Naive B cell (primary cell): ENCODE measurements at regions not wholly inside any gene's neighbourhood (a gene's known extent, or its start where the extent isn't known, plus 50 kb on each side); places are given as distances from the start of the nearest gene placed in this dataset.
A peak's percentile ranks its signal among the peaks of the same experiment; 100 is the strongest.

Source experiments
- ATAC-seq, 2 donors: fragments of 150-1000 bp; cut with Tn5 transposase; 2 replicates each; pipeline ENCODE4 v1.10.0; 2021; ENCODE audit warnings: low read depth in 2 of 2, mild to moderate bottlenecking in 2 of 2, moderate library complexity in 2 of 2
- DNase-seq: peaks from one replicate; pipeline ENCODE4 v3.0.0; 2022
- H3K27ac Mint-ChIP-seq, 6 donors: one replicate each; pipeline ENCODE4 v1.8.0; 2020 to 2022; ENCODE audit warnings: mild to moderate bottlenecking in 6 of 6, mixed read lengths in 6 of 6, moderate library complexity in 5 of 6, inconsistent platforms in 2 of 6
- H3K27me3 Mint-ChIP-seq, 3 donors: one replicate each; pipeline ENCODE4 v1.8.0; 2021 to 2022; ENCODE audit warnings: mixed read lengths in 3 of 3, mild to moderate bottlenecking in 1 of 3
- H3K36me3 Mint-ChIP-seq, 2 donors: one replicate each; pipeline ENCODE4 v1.8.0; 2020 to 2022; ENCODE audit warnings: mixed read lengths in 2 of 2, inconsistent platforms in 1 of 2, mild to moderate bottlenecking in 1 of 2
- H3K4me1 Mint-ChIP-seq, 3 donors: one replicate each; pipeline ENCODE4 v1.8.0; 2020 to 2022; ENCODE audit warnings: mixed read lengths in 3 of 3, inconsistent platforms in 1 of 3, mild to moderate bottlenecking in 1 of 3, moderate library complexity in 1 of 3
- H3K4me3 Mint-ChIP-seq, 8 donors: one replicate each; pipeline ENCODE4 v1.8.0; 2020 to 2022; ENCODE audit warnings: mild to moderate bottlenecking in 8 of 8, mixed read lengths in 8 of 8, moderate library complexity in 8 of 8, inconsistent platforms in 2 of 8
- H3K9me3 Mint-ChIP-seq, 7 donors: one replicate each; pipeline ENCODE4 v1.8.0; 2020 to 2022; ENCODE audit warnings: mixed read lengths in 7 of 7, mild to moderate bottlenecking in 5 of 7, inconsistent platforms in 2 of 7, moderate library complexity in 1 of 7

DNA sequence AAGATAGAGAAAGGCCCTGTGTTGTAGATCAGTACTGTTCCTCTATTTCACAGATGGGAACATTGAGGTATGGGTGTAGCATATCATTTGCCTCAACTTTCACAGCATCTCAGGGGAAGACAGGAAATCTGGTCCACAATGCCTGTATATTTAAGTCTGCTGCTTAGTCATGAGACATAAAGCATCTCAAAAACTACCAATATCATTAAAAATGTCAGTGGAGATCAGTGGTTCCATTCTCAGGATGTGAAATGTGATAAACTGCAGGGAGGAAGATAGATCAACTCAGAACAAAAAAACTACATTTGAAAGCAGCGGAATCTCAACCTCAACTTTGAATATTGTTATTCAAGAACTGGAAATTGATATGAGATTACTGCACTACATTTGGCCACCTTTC, 192.9 kb upstream of the PREP start:
- DNase-seq (no peak), ATAC-seq (no peak)
- Mint-ChIP-seq H3K36me3 (no peaks in the 10 kb centered on the region), H3K4me1 (peaks cover 0 to 7% (median 5%) of the 10 kb centered on the region in 3 donors), H3K27ac (no peak overlapping the region), H3K9me3 (peaks cover 0 to 5% (median 0%) of the 10 kb centered on the region in 7 donors), H3K4me3 (no peak overlapping the region), H3K27me3 (peaks cover 3 to 6% (median 6%) of the 10 kb centered on the region in 3 donors)

- peaks cover 0 to 5% (median 0%) of the 10 kb centered on the region in 7 donors for H3K9me3 Mint-ChIP-seq
- no peak for ATAC-seq
- no peak overlapping the region for H3K4me3 Mint-ChIP-seq
- H3K4me1 Mint-ChIP-seq, result peaks cover 0 to 8% (median 5%) of the 10 kb centered on the region in 3 donors
- H3K27ac Mint-ChIP-seq, result no peak overlapping the region
- H3K36me3 Mint-ChIP-seq, result no peaks in the 10 kb centered on the region
- H3K27me3 Mint-ChIP-seq, result peaks cover 3 to 6% (median 6%) of the 10 kb centered on the region in 3 donors
- no peak for DNase-seq
These were observed 191.9 kb upstream of the PREP start for GRCh38 chr6:105594821-105595220.

GRCh38 chr6:105593805-105594671, 191.2 kb upstream of the PREP start:
- ATAC-seq, result no peak
- Mint-ChIP-seq H3K4me1 (peaks cover 0 to 8% (median 5%) of the 10 kb centered on the region in 3 donors), H3K27ac (no peak overlapping the region)

GRCh38 chr6:105593056-105593690, 190.3 kb upstream of the PREP start:
- ATAC-seq, result no peak
- peaks cover 0 to 8% (median 5%) of the 10 kb centered on the region in 3 donors for H3K4me1 Mint-ChIP-seq
- peaks cover 0 to 1% (median 0%) of the 10 kb centered on the region in 7 donors for H3K9me3 Mint-ChIP-seq
- H3K27me3 Mint-ChIP-seq, result peaks cover under 1 to 3% (median 2%) of the 10 kb centered on the region in 3 donors
- no peak for DNase-seq
- no peak overlapping the region for H3K4me3 Mint-ChIP-seq
- peak overlapping the region in 1 of 6 donors; percentile 49 for H3K27ac Mint-ChIP-seq
- no peaks in the 10 kb centered on the region for H3K36me3 Mint-ChIP-seq

More at GRCh38 chr6:105593805-105594671, 191.2 kb upstream of the PREP start:
- no peak overlapping the region for H3K4me3 Mint-ChIP-seq
- DNase-seq, result no peak
- peaks cover 3 to 6% (median 6%) of the 10 kb centered on the region in 3 donors for H3K27me3 Mint-ChIP-seq
- peaks cover 0 to 5% (median 0%) of the 10 kb centered on the region in 7 donors for H3K9me3 Mint-ChIP-seq
- no peaks in the 10 kb centered on the region for H3K36me3 Mint-ChIP-seq

- ATAC-seq, result no peak
- Mint-ChIP-seq H3K36me3 (peaks cover 0 to 3% of the 10 kb centered on the region in 2 donors), H3K27ac (no peak overlapping the region), H3K9me3 (no peaks in the 10 kb centered on the region), H3K27me3 (peaks cover 0 to 4% (median 3%) of the 10 kb centered on the region in 3 donors), H3K4me3 (no peak overlapping the region), H3K4me1 (peaks cover 0 to 8% (median 5%) of the 10 kb centered on the region in 3 donors)
- DNase-seq, result no peak
These were observed 189.4 kb upstream of the PREP start for GRCh38 chr6:105592329-105592728.

DNA sequence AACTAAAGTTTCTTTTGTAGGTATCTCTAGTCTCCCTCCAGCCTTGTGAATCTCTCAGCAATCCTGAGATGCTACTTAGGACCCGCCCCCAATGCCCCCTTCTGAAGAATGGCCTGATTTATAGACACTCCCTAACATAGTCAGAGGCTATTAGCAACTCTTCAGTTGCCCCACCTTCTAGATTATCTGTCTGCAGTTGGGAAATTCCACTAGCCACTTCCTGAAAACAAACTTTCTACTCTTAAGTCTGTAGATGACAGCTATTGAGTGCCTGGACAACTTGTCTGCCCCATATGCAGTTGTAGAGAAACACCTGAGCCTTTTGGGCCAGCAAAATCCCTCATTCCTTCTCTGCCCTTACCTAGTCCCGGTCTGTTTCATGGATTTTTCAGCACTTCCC, 188.2 kb upstream of the PREP start:
- Mint-ChIP-seq H3K4me1 (peaks cover 0 to 8% (median 5%) of the 10 kb centered on the region in 3 donors), H3K9me3 (no peaks in the 10 kb centered on the region), H3K4me3 (peak overlapping the region in 1 of 8 donors; percentile 32), H3K27me3 (peaks cover 0 to 8% (median 3%) of the 10 kb centered on the region in 3 donors), H3K27ac (peak overlapping the region in 1 of 6 donors; percentile 5), H3K36me3 (peaks cover 0 to 4% of the 10 kb centered on the region in 2 donors)
- ATAC-seq (peak; percentile 37 to 77), DNase-seq (no peak)

DNA sequence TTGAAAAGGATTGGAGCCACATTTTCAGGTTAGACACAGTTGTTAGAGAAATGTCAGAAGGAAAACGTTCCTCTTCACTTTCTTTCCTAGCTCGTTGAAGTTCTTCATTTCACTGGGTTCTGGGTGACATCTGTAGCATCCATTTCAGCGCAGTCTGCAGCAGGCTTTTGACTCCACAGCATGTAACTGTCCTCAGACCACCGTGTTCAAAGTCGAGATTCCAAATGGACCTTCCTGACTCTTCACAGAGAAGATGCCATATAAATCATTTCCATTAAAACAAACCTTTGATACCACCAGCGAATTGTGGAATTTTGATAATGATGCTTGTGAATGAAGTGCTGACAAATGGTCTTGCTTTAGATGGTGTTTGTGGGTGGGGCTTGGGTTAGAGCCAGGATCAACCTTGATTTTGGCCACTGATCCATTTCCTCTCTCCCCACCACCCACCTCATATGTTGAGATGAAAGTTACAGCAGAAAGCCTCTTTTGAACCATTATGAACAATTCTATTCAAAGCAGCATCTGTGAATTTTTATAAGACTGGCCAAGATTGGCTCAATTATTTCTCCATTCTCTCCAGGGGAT, 185.3 kb upstream of the PREP start:
- Mint-ChIP-seq H3K4me3 (no peak overlapping the region), H3K27me3 (peaks cover 0 to 8% (median 3%) of the 10 kb centered on the region in 3 donors), H3K36me3 (peaks cover 0 to 4% of the 10 kb centered on the region in 2 donors), H3K27ac (no peak overlapping the region), H3K4me1 (peaks cover 0 to 8% (median 5%) of the 10 kb centered on the region in 3 donors), H3K9me3 (no peaks in the 10 kb centered on the region)
- ATAC-seq (no peak), DNase-seq (no peak)

- Mint-ChIP-seq H3K27me3 (peaks cover 0 to 8% (median 6%) of the 10 kb centered on the region in 3 donors), H3K36me3 (peaks cover 0 to 4% of the 10 kb centered on the region in 2 donors), H3K4me1 (peaks cover 0 to 8% (median 5%) of the 10 kb centered on the region in 3 donors), H3K4me3 (no peak overlapping the region), H3K9me3 (no peaks in the 10 kb centered on the region), H3K27ac (peak overlapping the region in 1 of 6 donors; percentile 22)
- no peak for ATAC-seq
- DNase-seq, result no peak
These were observed 184.7 kb upstream of the PREP start for GRCh38 chr6:105587349-105588122.

GRCh38 chr6:105578179-105578707, 175.4 kb upstream of the PREP start:
- H3K4me1 Mint-ChIP-seq, result no peaks in the 10 kb centered on the region
- H3K27ac Mint-ChIP-seq, result no peak overlapping the region
- DNase-seq (no peak), ATAC-seq (no peak)
- no peak overlapping the region for H3K4me3 Mint-ChIP-seq
- peaks cover 0 to 3% of the 10 kb centered on the region in 2 donors for H3K36me3 Mint-ChIP-seq
- peaks cover 35 to 38% (median 36%) of the 10 kb centered on the region in 3 donors for H3K27me3 Mint-ChIP-seq
- H3K9me3 Mint-ChIP-seq, result peaks cover 0 to 5% (median 0%) of the 10 kb centered on the region in 7 donors

DNA sequence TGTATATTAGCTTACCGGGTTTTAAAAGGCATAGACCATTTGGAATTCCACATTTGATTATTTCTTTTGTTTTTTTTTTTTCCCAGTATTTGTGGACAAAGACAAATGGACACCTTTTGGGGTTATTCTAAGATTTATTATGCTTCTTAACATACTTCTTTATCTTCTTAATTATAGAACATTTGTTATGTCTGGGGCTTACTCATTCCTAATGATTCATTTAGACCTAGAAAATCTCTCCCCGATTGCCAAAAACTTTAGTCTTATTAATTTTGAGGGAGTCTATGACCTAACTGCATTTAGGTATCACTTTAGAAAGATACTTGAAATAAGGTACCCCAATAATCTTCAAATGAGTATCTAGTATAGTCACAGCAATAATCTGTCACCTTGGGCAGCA, 170.7 kb upstream of the PREP start:
- ATAC-seq (no peak), DNase-seq (no peak)
- H3K9me3 Mint-ChIP-seq, result peaks cover 0 to 5% (median 0%) of the 10 kb centered on the region in 7 donors
- no peak overlapping the region for H3K27ac Mint-ChIP-seq
- no peak overlapping the region for H3K4me3 Mint-ChIP-seq
- no peaks in the 10 kb centered on the region for H3K4me1 Mint-ChIP-seq
- H3K27me3 Mint-ChIP-seq, result peaks cover 15 to 37% (median 36%) of the 10 kb centered on the region in 3 donors
- H3K36me3 Mint-ChIP-seq, result no peaks in the 10 kb centered on the region

GRCh38 chr6:105573138-105573537, 170.3 kb upstream of the PREP start:
- peaks cover 11 to 37% (median 36%) of the 10 kb centered on the region in 3 donors for H3K27me3 Mint-ChIP-seq
- DNase-seq (no peak), ATAC-seq (no peak)
- H3K27ac Mint-ChIP-seq, result no peak overlapping the region
- no peak overlapping the region for H3K4me3 Mint-ChIP-seq
- no peaks in the 10 kb centered on the region for H3K4me1 Mint-ChIP-seq
- H3K9me3 Mint-ChIP-seq, result peaks cover 0 to 5% (median 0%) of the 10 kb centered on the region in 7 donors
- no peaks in the 10 kb centered on the region for H3K36me3 Mint-ChIP-seq

- peaks cover 12 to 37% (median 25%) of the 10 kb centered on the region in 3 donors for H3K27me3 Mint-ChIP-seq
- no peak overlapping the region for H3K27ac Mint-ChIP-seq
- no peak for ATAC-seq
- H3K4me3 Mint-ChIP-seq, result no peak overlapping the region
- H3K36me3 Mint-ChIP-seq, result no peaks in the 10 kb centered on the region
- no peak for DNase-seq
- no peaks in the 10 kb centered on the region for H3K4me1 Mint-ChIP-seq
- no peaks in the 10 kb centered on the region for H3K9me3 Mint-ChIP-seq
These were observed 167.5 kb upstream of the PREP start for GRCh38 chr6:105570416-105570815.
